HepG2 (cell line): ENCODE measurements at regions not wholly inside any gene's neighbourhood (a gene's known extent, or its start where the extent isn't known, plus 50 kb on each side); places are given as distances from the start of the nearest gene placed in this dataset.

Source experiments
- ATAC-seq: fragments of 200-7000 bp; cut with Tn5 transposase; 3 replicates; pipeline ENCODE4 v1.9.1; 2020; ENCODE audit warnings: mild to moderate bottlenecking, moderate library complexity
- BruUV-seq: library from RNA; stranded (reverse); fragments of 400-500 nt; replicated peaks from 2 replicates; lab custom pipeline; 2021; lab: Mats Ljungman, UMichigan
- CTCF ChIA-PET: fragments of 300-600 bp; formaldehyde crosslinking; extraction: SDS; loops from one replicate; lab custom pipeline; 2021; ENCODE audit warnings: low total read pairs, inconsistent platforms, low intra/inter-chr PET ratio; lab: Yijun Ruan, JAX
- POLR2A ChIA-PET: fragments of 350-600 bp; sonication (Branson Sonifier 250); formaldehyde crosslinking; loops from one replicate; lab custom pipeline; 2020; ENCODE audit warnings: antibody characterized with exemption, inconsistent platforms; lab: Yijun Ruan, JAX
- DNase-seq: peaks from one replicate; pipeline ENCODE4 v3.0.0-alpha.2; 2015; ENCODE audit warnings: low spot score
- FAIRE-seq: peaks from 3 replicates; lab custom pipeline; 2011; peaks lifted over from hg19 to GRCh38; lab: Jason Lieb, UNC
- H2AFZ ChIP-seq: one replicate; pipeline ENCODE4 v1.6.1; 2011; ENCODE audit warnings: low read length, inconsistent platforms
- H3K27ac ChIP-seq: fragments of 300-600 bp; 3 replicates; pipeline ENCODE4 v1.8.0; 2011; ENCODE audit warnings: mixed run types, mild to moderate bottlenecking, mixed read lengths, low read length, inconsistent platforms; ENCODE audit not compliant: insufficient read depth; ENCODE audit errors: extremely low read length
- H3K27me3 ChIP-seq, 2 experiments: fragments of 200-600 bp in 1 of 2; 2 replicates in 1 of 2; 3 replicates in 1 of 2; pipeline versions ENCODE4 v1.6.0 to v1.8.0; 2011; ENCODE audit warnings: low read length in 2 of 2, mild to moderate bottlenecking in 2 of 2, moderate library complexity in 2 of 2, inconsistent platforms in 1 of 2; ENCODE audit not compliant: insufficient read depth in 2 of 2, control insufficient read depth in 1 of 2
- H3K36me3 ChIP-seq, 2 experiments: fragments of 200-600 bp in 1 of 2; replicated peaks in 1 of 2; 2 replicates in 1 of 2; 3 replicates in 1 of 2; pipeline versions ENCODE4 v1.5.1 to v1.8.0; 2011; ENCODE audit warnings: low read length in 2 of 2, inconsistent platforms in 1 of 2; ENCODE audit not compliant: insufficient read depth in 2 of 2, control insufficient read depth in 1 of 2
- H3K4me1 ChIP-seq: 2 replicates; pipeline ENCODE4 v1.5.1; 2012; ENCODE audit warnings: low read length, inconsistent platforms; ENCODE audit not compliant: insufficient read depth
- H3K4me2 ChIP-seq: 2 replicates; pipeline ENCODE4 v1.6.0; 2011; ENCODE audit warnings: low read depth, low read length, inconsistent platforms
- H3K4me3 ChIP-seq, 3 experiments: fragments of 200-600 bp in 1 of 3; sonication (generic), shearing (Covaris generic) in 1 of 3; replicated peaks in 1 of 3; 2 replicates each; pipeline ENCODE4 v1.5.1; 2011 to 2016; ENCODE audit warnings: low read length in 3 of 3, inconsistent platforms in 2 of 3, low read depth in 2 of 3, mild to moderate bottlenecking in 2 of 3, control low read depth in 1 of 3, mixed read lengths in 1 of 3; ENCODE audit not compliant: insufficient read depth in 1 of 3
- H3K79me2 ChIP-seq: one replicate; pipeline ENCODE4 v1.6.1; 2011; ENCODE audit warnings: low read length, inconsistent platforms; ENCODE audit not compliant: insufficient read depth
- H3K9ac ChIP-seq: 2 replicates; pipeline ENCODE4 v1.6.0; 2011; ENCODE audit warnings: mild to moderate bottlenecking, low read depth, low read length, inconsistent platforms; ENCODE audit not compliant: insufficient read depth
- H3K9me3 ChIP-seq: 2 replicates; pipeline ENCODE4 v1.5.1; 2012; ENCODE audit warnings: mild to moderate bottlenecking, low read length
- H4K20me1 ChIP-seq: 2 replicates; pipeline ENCODE4 v1.6.0; 2011; ENCODE audit warnings: inconsistent platforms, mild to moderate bottlenecking, low read length, moderate library complexity; ENCODE audit not compliant: insufficient read depth
- AGO1 ChIP-seq: fragments of 200-400 bp; formaldehyde crosslinking; IDR thresholded peaks from 2 replicates; pipeline ENCODE4 v1.6.1; 2017; ENCODE audit warnings: mild to moderate bottlenecking, low read depth, low read length, moderate library complexity; ENCODE audit not compliant: poor library complexity, severe bottlenecking
- CBFB ChIP-seq: sonication (generic); formaldehyde crosslinking; IDR thresholded peaks from 2 replicates; pipeline ENCODE4 v1.4.0; 2020; ENCODE audit warnings: missing genetic modification reagents
- CBX5 ChIP-seq: sonication (generic); formaldehyde crosslinking; IDR thresholded peaks from 2 replicates; pipeline ENCODE4 v1.4.0; 2020; ENCODE audit warnings: missing genetic modification reagents, borderline replicate concordance
- HNF4G ChIP-seq, 2 experiments: sonication (generic) in 1 of 2; formaldehyde crosslinking in 1 of 2; IDR thresholded peaks; 2 replicates each; pipeline versions ENCODE4 v1.4.0 to v1.6.1; 2011 to 2020; ENCODE audit warnings: borderline replicate concordance in 2 of 2, low read depth in 2 of 2, mild to moderate bottlenecking in 2 of 2, low read length in 1 of 2, missing genetic modification reagents in 1 of 2, moderate library complexity in 1 of 2
- KLF9 ChIP-seq: IDR thresholded peaks from 2 replicates; pipeline ENCODE4 v1.6.1; 2016; ENCODE audit warnings: low read depth
- MTA3 ChIP-seq: sonication (generic); formaldehyde crosslinking; IDR thresholded peaks from 2 replicates; pipeline ENCODE4 v1.4.0; 2020; ENCODE audit warnings: missing genetic modification reagents
- NAIF1 ChIP-seq: sonication (generic); formaldehyde crosslinking; IDR thresholded peaks from 2 replicates; pipeline ENCODE4 v1.5.0; 2020; ENCODE audit warnings: mild to moderate bottlenecking, missing genetic modification reagents, borderline replicate concordance
- NCOR1 ChIP-seq: fragments of 200-600 bp; sonication (generic); IDR thresholded peaks from 2 replicates; pipeline ENCODE4 v1.7.0; 2017; ENCODE audit warnings: antibody characterized with exemption, low read length, borderline replicate concordance
- RNF2 ChIP-seq: fragments of 450-650 bp; conservative IDR thresholded peaks from 2 replicates; pipeline ENCODE4 v1.6.1; 2016; ENCODE audit warnings: low read depth
- ZC3H4 ChIP-seq: sonication (generic); formaldehyde crosslinking; IDR thresholded peaks from 2 replicates; pipeline ENCODE4 v1.4.0; 2020; ENCODE audit warnings: missing genetic modification reagents, borderline replicate concordance
- ZNF12 ChIP-seq: sonication (generic); formaldehyde crosslinking; IDR thresholded peaks from 2 replicates; pipeline ENCODE4 v1.5.0; 2020; ENCODE audit warnings: missing genetic modification reagents
- ZNF691 ChIP-seq: sonication (generic); formaldehyde crosslinking; IDR thresholded peaks from 2 replicates; pipeline ENCODE4 v1.4.0; 2020; ENCODE audit warnings: missing genetic modification reagents, low read depth, mild to moderate bottlenecking, borderline replicate concordance
- WGBS: methylation state at CpG from one replicate; pipeline ENCODE4 v1.1.6; 2017; ENCODE audit warnings: low lambda C conversion rate; 5-methylcytosine and 5-hydroxymethylcytosine counted together
- in situ Hi-C: cut with HindIII; loops from 2 replicates; pipeline ENCODE4 v1.10.0; 2017; ENCODE audit warnings: low pct_unique_long_range_greater_than_20kb; ENCODE audit not compliant: extremely low pct_ligation_motif_present
- intact Hi-C: fragments of 100-400 bp; cut with micrococcal nuclease; formaldehyde crosslinking; loops from one replicate; pipeline ENCODE4 v1.10.0; 2022; ENCODE audit not compliant: unreplicated experiment

- BruUV-seq = no TSS peak
- no peak for DNase-seq
- Histone ChIP-seq H3K4me1 (no peaks in the 10 kb centered on the region), H3K9me3 (no peaks in the 10 kb centered on the region), H3K36me3 (no peaks in the 10 kb centered on the region), H3K79me2 (no peaks in the 10 kb centered on the region), H3K9ac (no peak overlapping the region), H3K27me3 (no peaks in the 10 kb centered on the region), H4K20me1 (no peaks in the 10 kb centered on the region), H3K4me2 (no peak overlapping the region), H3K27ac (no peak overlapping the region), H3K4me3 (no peak overlapping the region), H2AFZ (no peak overlapping the region)
- 31% methylated on average over 1 of the region's 1 CpG for WGBS
- ATAC-seq = no peak
- TF ChIP-seq ZC3H4 (CRISPR knock-in tag) (no peak), NCOR1 (no peak), MTA3 (no peak), KLF9 (CRISPR knock-in tag) (no peak), ZNF12 (CRISPR knock-in tag) (no peak), CBX5 (no peak), CBFB (CRISPR knock-in tag) (no peak), ZNF691 (CRISPR knock-in tag) (no peak), HNF4G (IDR thresholded peaks at IDR 0.05; ENCODE audit: borderline replicate concordance, low read depth, low read length) (no peak), HNF4G (CRISPR knock-in tag; IDR thresholded peaks at IDR 0.05; ENCODE audit: borderline replicate concordance, low read depth) (no peak), RNF2 (no peak), NAIF1 (CRISPR knock-in tag) (no peak), AGO1 (no peak)
- ChIA-PET POLR2A (no interaction called here), CTCF (no interaction called here)
- in situ Hi-C loops = no loop called here
- intact Hi-C loops = no loop called here
- FAIRE-seq = no peak
Measured at GRCh38 chr7:113030489-113030888, 56.1 kb downstream of the GPR85 start.
